Fibroblast of mammary gland (primary cell): ENCODE measurements at regions not wholly inside any gene's neighbourhood (a gene's known extent, or its start where the extent isn't known, plus 50 kb on each side); places are given as distances from the start of the nearest gene placed in this dataset.

Source experiments
- DNase-seq: peaks from one replicate; pipeline ENCODE4 v3.0.0-alpha.2; 2010; ENCODE audit warnings: low read depth
- H3K4me3 ChIP-seq: 2 replicates; pipeline ENCODE4 v1.5.1; 2011; ENCODE audit warnings: low read depth, mild to moderate bottlenecking, low read length, moderate library complexity; ENCODE audit not compliant: control insufficient read depth
- TF ChIP-seq, protein P1 (sequence below): conservative IDR thresholded peaks from 2 replicates; pipeline ENCODE4 v1.5.1; 2011; ENCODE audit warnings: low read depth, low read length, inconsistent platforms; ENCODE audit not compliant: control insufficient read depth, insufficient read depth

DNA sequence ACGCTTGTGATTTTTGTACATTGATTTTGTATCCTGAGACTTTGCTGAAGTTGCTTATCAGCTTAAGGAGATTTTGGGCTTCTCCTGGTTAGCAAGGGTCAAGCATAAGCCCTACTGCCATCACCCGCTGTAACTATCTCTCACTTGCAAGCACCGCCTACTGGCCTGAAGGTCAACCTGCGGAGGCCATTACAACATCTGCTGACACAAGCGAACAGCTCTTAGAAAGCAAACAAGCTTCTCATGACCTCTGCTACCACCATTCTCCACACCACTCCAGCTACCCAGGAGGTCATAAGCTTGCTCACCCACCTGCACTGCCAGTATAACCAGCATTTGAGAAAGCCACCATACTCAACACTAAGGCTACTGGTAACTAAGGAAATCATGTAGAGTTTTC, 288.4 kb upstream of the KIRREL3 start:
- no peak overlapping the region for H3K4me3 ChIP-seq
- TF ChIP-seq, protein P1, sequence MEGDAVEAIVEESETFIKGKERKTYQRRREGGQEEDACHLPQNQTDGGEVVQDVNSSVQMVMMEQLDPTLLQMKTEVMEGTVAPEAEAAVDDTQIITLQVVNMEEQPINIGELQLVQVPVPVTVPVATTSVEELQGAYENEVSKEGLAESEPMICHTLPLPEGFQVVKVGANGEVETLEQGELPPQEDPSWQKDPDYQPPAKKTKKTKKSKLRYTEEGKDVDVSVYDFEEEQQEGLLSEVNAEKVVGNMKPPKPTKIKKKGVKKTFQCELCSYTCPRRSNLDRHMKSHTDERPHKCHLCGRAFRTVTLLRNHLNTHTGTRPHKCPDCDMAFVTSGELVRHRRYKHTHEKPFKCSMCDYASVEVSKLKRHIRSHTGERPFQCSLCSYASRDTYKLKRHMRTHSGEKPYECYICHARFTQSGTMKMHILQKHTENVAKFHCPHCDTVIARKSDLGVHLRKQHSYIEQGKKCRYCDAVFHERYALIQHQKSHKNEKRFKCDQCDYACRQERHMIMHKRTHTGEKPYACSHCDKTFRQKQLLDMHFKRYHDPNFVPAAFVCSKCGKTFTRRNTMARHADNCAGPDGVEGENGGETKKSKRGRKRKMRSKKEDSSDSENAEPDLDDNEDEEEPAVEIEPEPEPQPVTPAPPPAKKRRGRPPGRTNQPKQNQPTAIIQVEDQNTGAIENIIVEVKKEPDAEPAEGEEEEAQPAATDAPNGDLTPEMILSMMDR, result no peak
- no peak for DNase-seq

DNA sequence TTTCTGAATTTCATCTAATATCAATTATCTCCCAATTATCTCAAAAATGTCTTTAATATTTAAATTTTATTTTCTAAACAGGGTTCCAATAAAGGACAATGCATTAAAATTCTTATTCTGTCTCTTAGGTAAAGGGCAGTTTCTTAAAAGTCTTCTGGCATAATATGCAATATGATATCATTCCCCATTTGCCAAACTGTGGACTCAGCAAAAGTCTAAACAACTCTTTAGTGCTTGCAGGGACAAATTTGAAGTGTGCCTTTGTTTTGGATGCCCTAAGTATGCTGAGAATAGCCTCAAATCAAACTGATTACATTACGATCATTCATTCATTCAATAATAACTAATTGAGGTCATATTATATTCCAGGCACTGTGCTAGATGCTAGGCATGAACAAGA, 281.0 kb upstream of the KIRREL3 start:
- no peak for DNase-seq
- TF ChIP-seq, protein P1, result no peak
- H3K4me3 ChIP-seq, result no peak overlapping the region

- no peak for DNase-seq
- TF ChIP-seq, protein P1, result no peak
- no peak overlapping the region for H3K4me3 ChIP-seq
These were observed 275.2 kb upstream of the KIRREL3 start for GRCh38 chr11:127275774-127276173.

DNA sequence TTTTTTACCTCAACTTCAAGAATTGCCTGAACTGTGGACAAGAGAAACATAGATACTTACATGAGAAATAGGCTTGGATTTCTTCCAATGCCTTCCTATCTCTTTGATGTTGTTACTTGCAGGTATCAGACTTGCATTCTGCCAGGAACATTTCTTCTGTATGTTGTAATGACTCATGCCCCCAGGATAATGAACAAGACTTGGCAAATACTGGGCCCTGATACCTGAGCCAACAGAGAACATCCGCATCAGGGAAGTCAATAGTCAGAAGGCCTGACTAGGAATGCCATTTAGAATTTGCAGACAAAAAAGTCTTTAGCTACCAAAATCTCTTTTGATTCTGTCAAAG, 273.7 kb upstream of the KIRREL3 start:
- no peak overlapping the region for H3K4me3 ChIP-seq
- TF ChIP-seq, protein P1, result no peak
- DNase-seq, result no peak

DNA sequence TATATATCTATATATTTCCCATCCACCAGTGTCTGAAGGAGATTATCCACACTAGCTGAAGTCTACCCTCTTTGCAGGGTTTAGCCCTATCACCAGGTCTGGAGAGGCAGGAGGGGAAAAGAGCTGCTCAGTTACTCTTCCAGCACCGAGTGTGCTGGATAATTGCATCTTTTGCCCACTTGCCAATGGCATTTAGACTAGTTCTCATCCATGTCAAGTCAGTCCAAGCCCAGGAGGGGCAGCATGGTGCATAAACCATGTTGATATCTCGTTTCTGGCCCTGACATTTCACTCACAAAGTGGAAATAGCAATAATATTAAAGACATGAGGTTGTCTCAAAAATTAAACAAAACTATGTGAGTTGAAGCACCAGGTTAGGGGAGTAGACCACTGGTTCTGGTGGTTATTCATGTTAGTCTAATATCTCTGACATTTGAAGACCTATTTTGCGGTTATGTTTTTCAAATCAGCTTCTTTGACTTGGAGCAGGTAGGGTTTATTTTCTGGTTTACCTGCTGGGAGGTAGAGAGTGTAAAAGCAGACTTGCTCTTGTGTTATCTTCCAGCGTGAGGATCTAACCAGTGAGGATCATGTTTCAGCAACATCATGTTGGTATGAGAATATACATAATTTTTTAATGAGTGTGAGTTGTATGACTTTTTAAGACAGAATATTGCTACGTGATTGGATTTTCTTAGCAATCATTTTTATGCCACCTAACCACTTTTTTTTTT, 273.2 kb upstream of the KIRREL3 start:
- no peak overlapping the region for H3K4me3 ChIP-seq
- no peak for DNase-seq
- TF ChIP-seq, protein P1, result no peak

- TF ChIP-seq, protein P1, result no peak
- H3K4me3 ChIP-seq, result no peak overlapping the region
- no peak for DNase-seq
These were observed 270.3 kb upstream of the KIRREL3 start for GRCh38 chr11:127270851-127271250.

DNA sequence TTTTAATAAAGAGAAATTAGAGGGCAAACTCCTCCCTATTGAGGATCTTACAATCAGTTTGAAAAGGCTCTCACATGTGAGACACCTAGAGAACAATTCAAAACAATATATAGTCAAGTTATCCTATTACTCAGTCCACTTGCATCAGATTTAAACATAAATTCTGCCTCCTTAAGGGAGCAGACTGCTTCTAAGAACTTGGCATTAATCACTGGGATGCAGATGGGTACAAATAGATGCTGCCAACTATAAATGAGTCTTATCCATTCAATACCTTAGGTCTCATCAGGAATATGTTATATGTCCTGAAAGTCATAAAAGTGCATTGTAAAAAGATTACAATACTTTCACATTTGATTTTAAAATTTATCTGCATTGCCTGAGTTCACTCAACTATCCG, 269.3 kb upstream of the KIRREL3 start:
- H3K4me3 ChIP-seq, result no peak overlapping the region
- TF ChIP-seq, protein P1, result no peak
- no peak for DNase-seq
